Neural cell (in vitro differentiated cells): ENCODE measurements at regions not wholly inside any gene's neighbourhood (a gene's known extent, or its start where the extent isn't known, plus 50 kb on each side); places are given as distances from the start of the nearest gene placed in this dataset.

Experiments used
- EP300 ChIP-seq: fragments of 450-650 bp; conservative IDR thresholded peaks from 2 replicates; pipeline ENCODE4 v1.6.1; 2014; ENCODE audit warnings: antibody characterized with exemption, mild to moderate bottlenecking, moderate library complexity; ENCODE audit not compliant: poor library complexity, severe bottlenecking
- MXI1 ChIP-seq: fragments of 450-650 bp; conservative IDR thresholded peaks from 2 replicates; pipeline ENCODE4 v1.6.1; 2014; ENCODE audit warnings: antibody characterized with exemption, mild to moderate bottlenecking; ENCODE audit not compliant: poor library complexity, severe bottlenecking
- POLR2AphosphoS5 ChIP-seq: IDR thresholded peaks from 2 replicates; pipeline ENCODE4 v1.6.1; 2012
- SMC3 ChIP-seq: fragments of 450-650 bp; conservative IDR thresholded peaks from 2 replicates; pipeline ENCODE4 v1.6.1; 2014; ENCODE audit warnings: antibody characterized with exemption, mild to moderate bottlenecking, moderate library complexity; ENCODE audit not compliant: poor library complexity
- TAF1 ChIP-seq: IDR thresholded peaks from 2 replicates; pipeline ENCODE4 v1.6.1; 2012; ENCODE audit warnings: low read depth
- TF ChIP-seq, protein P1 (sequence below): fragments of 450-650 bp; IDR thresholded peaks from 2 replicates; pipeline ENCODE4 v1.5.1; 2014; ENCODE audit warnings: antibody characterized with exemption, mild to moderate bottlenecking, moderate library complexity; ENCODE audit not compliant: poor library complexity, severe bottlenecking

DNA sequence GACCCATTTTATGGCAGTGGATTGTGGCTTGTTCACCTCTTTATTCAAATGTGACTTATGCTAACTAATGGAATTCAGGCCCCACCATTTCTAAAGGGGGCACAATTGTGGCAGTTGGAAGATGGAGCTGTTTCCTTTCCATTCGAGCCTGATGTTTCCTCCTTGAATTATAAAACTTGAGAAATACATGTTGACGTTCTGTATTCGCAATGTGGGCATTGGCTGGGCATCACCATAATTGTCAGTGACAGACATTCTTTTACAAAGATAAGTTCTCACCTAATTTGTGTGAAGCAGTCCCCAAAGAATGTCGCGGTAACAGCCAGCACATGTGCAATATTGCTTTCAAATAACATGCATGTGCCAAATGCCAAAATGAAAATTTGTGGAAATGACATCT is 1070.2 kb upstream of the TENM3 start:
- no peak for TF ChIP-seq EP300
- TF ChIP-seq, protein P1, sequence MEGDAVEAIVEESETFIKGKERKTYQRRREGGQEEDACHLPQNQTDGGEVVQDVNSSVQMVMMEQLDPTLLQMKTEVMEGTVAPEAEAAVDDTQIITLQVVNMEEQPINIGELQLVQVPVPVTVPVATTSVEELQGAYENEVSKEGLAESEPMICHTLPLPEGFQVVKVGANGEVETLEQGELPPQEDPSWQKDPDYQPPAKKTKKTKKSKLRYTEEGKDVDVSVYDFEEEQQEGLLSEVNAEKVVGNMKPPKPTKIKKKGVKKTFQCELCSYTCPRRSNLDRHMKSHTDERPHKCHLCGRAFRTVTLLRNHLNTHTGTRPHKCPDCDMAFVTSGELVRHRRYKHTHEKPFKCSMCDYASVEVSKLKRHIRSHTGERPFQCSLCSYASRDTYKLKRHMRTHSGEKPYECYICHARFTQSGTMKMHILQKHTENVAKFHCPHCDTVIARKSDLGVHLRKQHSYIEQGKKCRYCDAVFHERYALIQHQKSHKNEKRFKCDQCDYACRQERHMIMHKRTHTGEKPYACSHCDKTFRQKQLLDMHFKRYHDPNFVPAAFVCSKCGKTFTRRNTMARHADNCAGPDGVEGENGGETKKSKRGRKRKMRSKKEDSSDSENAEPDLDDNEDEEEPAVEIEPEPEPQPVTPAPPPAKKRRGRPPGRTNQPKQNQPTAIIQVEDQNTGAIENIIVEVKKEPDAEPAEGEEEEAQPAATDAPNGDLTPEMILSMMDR: no peak
- no peak for TF ChIP-seq POLR2AphosphoS5
- TF ChIP-seq TAF1: no peak
- TF ChIP-seq SMC3: no peak
- no peak for TF ChIP-seq MXI1
